ENCODE measurements at regions not wholly inside any gene's neighbourhood (a gene's known extent, or its start where the extent isn't known, plus 50 kb on each side); places are given as distances from the start of the nearest gene placed in this dataset.

- peak; percentile 94 for DNase-seq (ENCODE audit: low read depth)
Observed at GRCh38 chr15:39242345-39242744, 338.5 kb upstream of the THBS1 start.

GRCh38 chr15:39243396-39243795 lies 337.5 kb upstream of the THBS1 start:
- DNase-seq (ENCODE audit: low read depth): no peak

GRCh38 chr15:39244776-39245175 lies 336.1 kb upstream of the THBS1 start:
- no peak for DNase-seq (ENCODE audit: low read depth)

- peak; percentile 44 for DNase-seq (ENCODE audit: low read depth)
Observed at GRCh38 chr15:39246523-39246922, 334.4 kb upstream of the THBS1 start.

GRCh38 chr15:39247574-39247973 lies 333.3 kb upstream of the THBS1 start:
- peak; percentile 67 for DNase-seq (ENCODE audit: low read depth)

- DNase-seq (ENCODE audit: low read depth): peak; percentile 98
Observed at GRCh38 chr15:39248204-39248603, 332.7 kb upstream of the THBS1 start.

- DNase-seq (ENCODE audit: low read depth): no peak
Observed at GRCh38 chr15:39250001-39250400, 330.9 kb upstream of the THBS1 start.

GRCh38 chr15:39250460-39251186 lies 330.3 kb upstream of the THBS1 start:
- no peak for DNase-seq (ENCODE audit: low read depth)

- DNase-seq (ENCODE audit: low read depth): peak; percentile 61
Observed at GRCh38 chr15:39251413-39252133, 329.3 kb upstream of the THBS1 start.

GRCh38 chr15:39252134-39252470 lies 328.8 kb upstream of the THBS1 start:
- DNase-seq (ENCODE audit: low read depth): peak; percentile 50

GRCh38 chr15:39253552-39253951 lies 327.3 kb upstream of the THBS1 start:
- no peak for DNase-seq (ENCODE audit: low read depth)

- DNase-seq (ENCODE audit: low read depth): no peak
Observed at GRCh38 chr15:39254181-39254580, 326.7 kb upstream of the THBS1 start.

GRCh38 chr15:39255760-39256159 lies 325.1 kb upstream of the THBS1 start:
- no peak for DNase-seq (ENCODE audit: low read depth)

GRCh38 chr15:39260391-39260790 lies 320.5 kb upstream of the THBS1 start:
- DNase-seq (ENCODE audit: low read depth): no peak

- no peak for DNase-seq (ENCODE audit: low read depth)
Observed at GRCh38 chr15:39260791-39261190, 320.1 kb upstream of the THBS1 start.

GRCh38 chr15:39261397-39262183 lies 319.3 kb upstream of the THBS1 start:
- DNase-seq (ENCODE audit: low read depth): peak; percentile 49

GRCh38 chr15:39262995-39263772 lies 317.7 kb upstream of the THBS1 start:
- DNase-seq (ENCODE audit: low read depth): peak; percentile 94

GRCh38 chr15:39265261-39265660 lies 315.6 kb upstream of the THBS1 start:
- DNase-seq (ENCODE audit: low read depth): peak; percentile 53

GRCh38 chr15:39266890-39267289 lies 314.0 kb upstream of the THBS1 start:
- no peak for DNase-seq (ENCODE audit: low read depth)

- DNase-seq (ENCODE audit: low read depth): no peak
Observed at GRCh38 chr15:39267685-39268084, 313.2 kb upstream of the THBS1 start.

- peak; percentile 93 for DNase-seq (ENCODE audit: low read depth)
Observed at GRCh38 chr15:39269352-39269751, 311.5 kb upstream of the THBS1 start.

GRCh38 chr15:39269821-39270220 lies 311.1 kb upstream of the THBS1 start:
- peak; percentile 71 for DNase-seq (ENCODE audit: low read depth)
